Skeletal muscle tissue (tissue), 3 donors: ENCODE measurements at regions not wholly inside any gene's neighbourhood (a gene's known extent, or its start where the extent isn't known, plus 50 kb on each side); places are given as distances from the start of the nearest gene placed in this dataset.

Experiments
- H3K27ac ChIP-seq: one replicate; pipeline ENCODE4 v1.7.0; 2013; ENCODE audit warnings: mild to moderate bottlenecking, low read depth, low read length, inconsistent platforms
- H3K27me3 ChIP-seq, 3 donors: one replicate each; pipeline ENCODE4 v1.7.0; 2013; ENCODE audit warnings: low read length in 3 of 3; ENCODE audit not compliant: control insufficient read depth in 3 of 3, insufficient read depth in 3 of 3
- H3K36me3 ChIP-seq, 3 donors: one replicate each; pipeline ENCODE4 v1.7.0; 2013; ENCODE audit warnings: low read length in 3 of 3; ENCODE audit not compliant: control insufficient read depth in 3 of 3, insufficient read depth in 3 of 3
- H3K4me1 ChIP-seq, 3 donors: one replicate each; pipeline ENCODE4 v1.7.0; 2013; ENCODE audit warnings: low read length in 3 of 3, mild to moderate bottlenecking in 3 of 3; ENCODE audit not compliant: control insufficient read depth in 3 of 3, insufficient read depth in 3 of 3
- H3K4me3 ChIP-seq, 3 donors: one replicate each; pipeline ENCODE4 v1.7.0; 2013; ENCODE audit warnings: low read length in 3 of 3
- H3K9ac ChIP-seq, 3 donors: one replicate each; pipeline ENCODE4 v1.7.0; 2013; ENCODE audit warnings: low read length in 3 of 3, mild to moderate bottlenecking in 3 of 3, moderate library complexity in 2 of 3, low read depth in 1 of 3
- H3K9me3 ChIP-seq, 3 donors: one replicate each; pipeline ENCODE4 v1.7.0; 2013; ENCODE audit warnings: low read length in 3 of 3; ENCODE audit not compliant: control insufficient read depth in 3 of 3
- donor health status: Osteomylitis.

GRCh38 chr21:21762855-21763254 is 764.6 kb downstream of the NCAM2 start:
- no peaks in the 10 kb centered on the region for H3K4me1 ChIP-seq
- H3K36me3 ChIP-seq, result no peaks in the 10 kb centered on the region
- H3K27me3 ChIP-seq, result no peaks in the 10 kb centered on the region
- no peaks in the 10 kb centered on the region for H3K9me3 ChIP-seq
- no peak overlapping the region for H3K27ac ChIP-seq
- no peak overlapping the region for H3K9ac ChIP-seq
- no peak overlapping the region for H3K4me3 ChIP-seq

- H3K9ac ChIP-seq, result no peak overlapping the region
- H3K27ac ChIP-seq, result no peak overlapping the region
- no peaks in the 10 kb centered on the region for H3K27me3 ChIP-seq
- no peak overlapping the region for H3K4me3 ChIP-seq
- H3K9me3 ChIP-seq, result no peaks in the 10 kb centered on the region
- no peaks in the 10 kb centered on the region for H3K4me1 ChIP-seq
- no peaks in the 10 kb centered on the region for H3K36me3 ChIP-seq
These were observed 766.1 kb downstream of the NCAM2 start for GRCh38 chr21:21764281-21764680.

GRCh38 chr21:21767276-21767675 is 769.1 kb downstream of the NCAM2 start:
- Histone ChIP-seq H3K36me3 (no peaks in the 10 kb centered on the region), H3K27me3 (no peaks in the 10 kb centered on the region), H3K4me1 (no peaks in the 10 kb centered on the region), H3K4me3 (no peak overlapping the region), H3K9ac (no peak overlapping the region), H3K27ac (no peak overlapping the region), H3K9me3 (no peaks in the 10 kb centered on the region)

- H3K9me3 ChIP-seq, result no peaks in the 10 kb centered on the region
- no peak overlapping the region for H3K9ac ChIP-seq
- H3K27me3 ChIP-seq, result no peaks in the 10 kb centered on the region
- H3K4me1 ChIP-seq, result no peaks in the 10 kb centered on the region
- no peaks in the 10 kb centered on the region for H3K36me3 ChIP-seq
- no peak overlapping the region for H3K27ac ChIP-seq
- no peak overlapping the region for H3K4me3 ChIP-seq
These were observed 790.4 kb downstream of the NCAM2 start for GRCh38 chr21:21788591-21788990.

GRCh38 chr21:21801921-21802320 is 803.7 kb downstream of the NCAM2 start:
- no peaks in the 10 kb centered on the region for H3K9me3 ChIP-seq
- no peaks in the 10 kb centered on the region for H3K27me3 ChIP-seq
- H3K4me3 ChIP-seq, result no peak overlapping the region
- H3K36me3 ChIP-seq, result no peaks in the 10 kb centered on the region
- H3K27ac ChIP-seq, result no peak overlapping the region
- no peaks in the 10 kb centered on the region for H3K4me1 ChIP-seq
- H3K9ac ChIP-seq, result no peak overlapping the region

- no peak overlapping the region for H3K9ac ChIP-seq
- no peaks in the 10 kb centered on the region for H3K36me3 ChIP-seq
- no peaks in the 10 kb centered on the region for H3K27me3 ChIP-seq
- H3K27ac ChIP-seq, result no peak overlapping the region
- H3K4me3 ChIP-seq, result no peak overlapping the region
- no peaks in the 10 kb centered on the region for H3K9me3 ChIP-seq
- H3K4me1 ChIP-seq, result no peaks in the 10 kb centered on the region
These were observed 808.7 kb downstream of the NCAM2 start for GRCh38 chr21:21806711-21807597.

GRCh38 chr21:21807598-21807903 is 809.3 kb downstream of the NCAM2 start:
- Histone ChIP-seq H3K27me3 (no peaks in the 10 kb centered on the region), H3K9ac (no peak overlapping the region), H3K9me3 (no peaks in the 10 kb centered on the region), H3K4me3 (no peak overlapping the region), H3K4me1 (no peaks in the 10 kb centered on the region), H3K36me3 (no peaks in the 10 kb centered on the region), H3K27ac (no peak overlapping the region)

GRCh38 chr21:21813289-21813688 is 815.1 kb downstream of the NCAM2 start:
- no peak overlapping the region for H3K27ac ChIP-seq
- no peaks in the 10 kb centered on the region for H3K9me3 ChIP-seq
- no peak overlapping the region for H3K9ac ChIP-seq
- H3K36me3 ChIP-seq, result no peaks in the 10 kb centered on the region
- H3K4me1 ChIP-seq, result no peaks in the 10 kb centered on the region
- H3K4me3 ChIP-seq, result no peak overlapping the region
- H3K27me3 ChIP-seq, result no peaks in the 10 kb centered on the region

GRCh38 chr21:21813934-21814333 is 815.7 kb downstream of the NCAM2 start:
- Histone ChIP-seq H3K27ac (no peak overlapping the region), H3K36me3 (no peaks in the 10 kb centered on the region), H3K27me3 (no peaks in the 10 kb centered on the region), H3K9ac (no peak overlapping the region), H3K9me3 (no peaks in the 10 kb centered on the region), H3K4me1 (no peaks in the 10 kb centered on the region), H3K4me3 (no peak overlapping the region)

- no peaks in the 10 kb centered on the region for H3K36me3 ChIP-seq
- no peaks in the 10 kb centered on the region for H3K4me1 ChIP-seq
- H3K27ac ChIP-seq, result no peak overlapping the region
- H3K9ac ChIP-seq, result no peak overlapping the region
- no peaks in the 10 kb centered on the region for H3K9me3 ChIP-seq
- H3K27me3 ChIP-seq, result no peaks in the 10 kb centered on the region
- no peak overlapping the region for H3K4me3 ChIP-seq
These were observed 818.6 kb downstream of the NCAM2 start for GRCh38 chr21:21816778-21817177.
